ENCODE measurements at regions not wholly inside any gene's neighbourhood (a gene's known extent, or its start where the extent isn't known, plus 50 kb on each side); places are given as distances from the start of the nearest gene placed in this dataset.

DNA sequence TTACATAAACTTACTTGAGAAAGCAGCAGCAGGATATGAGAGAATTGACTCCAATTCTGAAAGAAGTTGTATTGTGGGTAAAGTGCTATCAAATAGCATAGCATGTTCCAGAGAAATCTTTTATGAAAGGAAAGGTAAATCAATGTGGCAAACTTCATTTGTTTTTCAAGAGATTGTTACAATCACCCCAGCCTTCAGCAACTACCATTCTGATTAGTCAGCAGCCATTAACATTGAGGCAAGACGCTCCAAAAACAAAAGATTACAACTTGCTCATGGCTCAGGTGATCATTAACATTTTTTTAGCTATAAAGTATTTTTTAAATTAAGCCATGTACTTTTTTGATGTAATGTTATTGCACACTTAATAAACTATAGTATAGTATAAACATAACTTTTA is 357.2 kb downstream of the TMEM135 start:
- H3K4me2 ChIP-seq (ENCODE audit: low read length) = no peak overlapping the region
- intact Hi-C loops (cut with micrococcal nuclease) = no loop called here
- TF ChIP-seq YY1 (IDR thresholded peaks at IDR 0.05; ENCODE audit: extremely low read depth, insufficient replicate concordance, low read depth, low read length) (no peak), TCF7L2 (IDR thresholded peaks at IDR 0.05; ENCODE audit: borderline replicate concordance, extremely low read depth, insufficient read depth, insufficient read length) (no peak), POLR2AphosphoS5 (IDR thresholded peaks at IDR 0.05; ENCODE audit: low read depth, low read length) (no peak), ZNF274 (IDR thresholded peaks at IDR 0.05; ENCODE audit: low read depth, low read length) (no peak), EZH2phosphoT487 (IDR thresholded peaks at IDR 0.05; ENCODE audit: borderline replicate concordance) (no peak), EGR1 (IDR thresholded peaks at IDR 0.05; ENCODE audit: low read depth) (no peak), REST (IDR thresholded peaks at IDR 0.05; ENCODE audit: low read depth) (no peak), MAX (IDR thresholded peaks at IDR 0.05) (no peak), ATF3 (IDR thresholded peaks at IDR 0.05) (no peak), SRF (IDR thresholded peaks at IDR 0.05; ENCODE audit: low read depth) (no peak), SIN3A (IDR thresholded peaks at IDR 0.05; ENCODE audit: low read depth) (no peak), RAD21 (IDR thresholded peaks at IDR 0.05; ENCODE audit: low read depth) (no peak), FOSL1 (IDR thresholded peaks at IDR 0.05; ENCODE audit: low read depth) (no peak)
- H3K4me3 ChIP-seq (replicated peaks in 1 of 2; ENCODE audit: low read depth in 1 of 2, low read length in 2 of 2) = no peak overlapping the region
- CTCF ChIA-PET = no interaction called here
- H3K27me3 ChIP-seq (ENCODE audit: insufficient read depth, low read length) = no peaks in the 10 kb centered on the region
- no TSS peak for BruUV-seq (replicated peaks)
- no peak overlapping the region for H3K27ac ChIP-seq (ENCODE audit: low read depth, low read length)
- H3K9me3 ChIP-seq (ENCODE audit: control insufficient read depth in 1 of 2, insufficient read depth in 1 of 2, low read depth in 1 of 2, low read length in 2 of 2) = no peaks in the 10 kb centered on the region
- ATAC-seq = no peak
- no peak for DNase-seq (ENCODE audit: low read depth, low spot score)
- H3K9ac ChIP-seq (ENCODE audit: low read length) = no peak overlapping the region
- no peaks in the 10 kb centered on the region for H3K36me3 ChIP-seq (ENCODE audit: control insufficient read depth in 1 of 2, insufficient read depth in 2 of 2, low read length in 2 of 2)
- POLR2A ChIA-PET = no interaction called here
- RAD21 ChIA-PET (ENCODE audit: low non-redundant PET in 1 of 2, low total read pairs in 2 of 2, uncharacterized antibody in 2 of 2, unreplicated experiment in 2 of 2) = no interaction called here
- H3K4me1 ChIP-seq (ENCODE audit: control insufficient read depth in 1 of 2, insufficient read depth in 2 of 2, low read length in 2 of 2) = no peaks in the 10 kb centered on the region
- H2AFZ ChIP-seq (ENCODE audit: low read depth, low read length, poor library complexity, severe bottlenecking) = no peak overlapping the region
- no peaks in the 10 kb centered on the region for H3K79me2 ChIP-seq (ENCODE audit: insufficient read depth, low read length)
- H3K9me2 ChIP-seq (ENCODE audit: insufficient read depth) = no peaks in the 10 kb centered on the region
- H4K20me1 ChIP-seq (ENCODE audit: insufficient read depth) = no peaks in the 10 kb centered on the region

All from HCT116 (cell line).